Liver (tissue), 8 donors: ENCODE measurements at regions not wholly inside any gene's neighbourhood (a gene's known extent, or its start where the extent isn't known, plus 50 kb on each side); places are given as distances from the start of the nearest gene placed in this dataset.

Experiments used
- DNase-seq: peaks from one replicate; pipeline ENCODE4 v3.0.0-alpha.2; 2017; ENCODE audit warnings: low spot score
- H3K27ac ChIP-seq, 2 donors: one replicate each; pipeline ENCODE4 v1.7.0; 2013; ENCODE audit warnings: inconsistent platforms in 2 of 2, low read length in 2 of 2, control low read depth in 1 of 2, low read depth in 1 of 2, mild to moderate bottlenecking in 1 of 2
- H3K27me3 ChIP-seq, 4 donors: one replicate each; pipeline versions ENCODE4 v1.6.1 to v1.7.0; 2013; ENCODE audit warnings: low read length in 3 of 4, inconsistent platforms in 1 of 4, mild to moderate bottlenecking in 1 of 4, moderate library complexity in 1 of 4; ENCODE audit not compliant: control insufficient read depth in 4 of 4, insufficient read depth in 4 of 4
- H3K36me3 ChIP-seq, 4 donors: one replicate each; pipeline versions ENCODE4 v1.6.1 to v1.7.0; 2013; ENCODE audit warnings: low read length in 3 of 4, mild to moderate bottlenecking in 3 of 4, low read depth in 1 of 4, moderate library complexity in 1 of 4; ENCODE audit not compliant: control insufficient read depth in 4 of 4, insufficient read depth in 3 of 4
- H3K4me1 ChIP-seq, 4 donors: one replicate each; pipeline versions ENCODE4 v1.6.1 to v1.7.0; 2013; ENCODE audit warnings: low read length in 3 of 4, mild to moderate bottlenecking in 3 of 4, moderate library complexity in 1 of 4; ENCODE audit not compliant: control insufficient read depth in 4 of 4, insufficient read depth in 4 of 4
- H3K4me3 ChIP-seq, 3 donors: one replicate each; pipeline versions ENCODE4 v1.6.1 to v1.7.0; 2013; ENCODE audit warnings: low read length in 3 of 3, control low read depth in 1 of 3, low read depth in 1 of 3, mild to moderate bottlenecking in 1 of 3
- H3K9ac ChIP-seq, 2 donors: one replicate each; pipeline ENCODE4 v1.7.0; 2013; ENCODE audit warnings: low read length in 2 of 2, mild to moderate bottlenecking in 2 of 2, moderate library complexity in 2 of 2, control low read depth in 1 of 2, low read depth in 1 of 2
- H3K9me3 ChIP-seq, 4 donors: one replicate each; pipeline versions ENCODE4 v1.6.1 to v1.7.0; 2013; ENCODE audit warnings: low read length in 3 of 4; ENCODE audit not compliant: control insufficient read depth in 4 of 4
- CTCF ChIP-seq: fragments of 150-350 bp; IDR thresholded peaks from 2 replicates; pipeline ENCODE4 v1.5.1; 2017; ENCODE audit warnings: improper control_type of control experiment, low read depth, low read length; ENCODE audit not compliant: missing input control
- FOXA1 ChIP-seq: IDR thresholded peaks from 2 replicates; pipeline ENCODE4 v1.6.1; 2016; ENCODE audit warnings: antibody characterized with exemption
- JUND ChIP-seq, 2 donors: IDR thresholded peaks; 2 replicates each; pipeline ENCODE4 v1.6.1; 2016; ENCODE audit warnings: antibody characterized with exemption in 2 of 2
- NR2F2 ChIP-seq: IDR thresholded peaks from 2 replicates; pipeline ENCODE4 v1.6.1; 2016; ENCODE audit warnings: antibody characterized with exemption
- REST ChIP-seq: IDR thresholded peaks from 2 replicates; pipeline ENCODE4 v1.6.1; 2016; ENCODE audit warnings: antibody characterized with exemption, mild to moderate bottlenecking
- RXRA ChIP-seq, 2 donors: IDR thresholded peaks; 2 replicates each; pipeline ENCODE4 v1.6.1; 2017 to 2018; ENCODE audit warnings: antibody characterized with exemption in 2 of 2, mild to moderate bottlenecking in 1 of 2
- SP1 ChIP-seq: IDR thresholded peaks from 2 replicates; pipeline ENCODE4 v1.6.1; 2018; ENCODE audit warnings: antibody characterized with exemption, mild to moderate bottlenecking
- TAF1 ChIP-seq: conservative IDR thresholded peaks from 2 replicates; pipeline ENCODE4 v1.6.1; 2016; ENCODE audit warnings: antibody characterized with exemption, mild to moderate bottlenecking
- YY1 ChIP-seq: IDR thresholded peaks from 2 replicates; pipeline ENCODE4 v1.6.1; 2016; ENCODE audit warnings: antibody characterized with exemption, mild to moderate bottlenecking
- ZBTB33 ChIP-seq: IDR thresholded peaks from 2 replicates; pipeline ENCODE4 v1.6.1; 2016; ENCODE audit warnings: antibody characterized with exemption
- whole genome bisulfite sequencing: extraction: QIAGEN DNeasy Blood & Tissue Kit; methylation state at CpG from one replicate; pipeline ENCODE4 v1.1.7; 2013; 5-methylcytosine and 5-hydroxymethylcytosine counted together
- TF ChIP-seq, protein P1 (sequence below): IDR thresholded peaks from 2 replicates; pipeline ENCODE4 v1.6.1; 2016; ENCODE audit warnings: antibody characterized with exemption
- donor health status: healthy.
- donor health status: healthy.
- donor health status: healthy.
- donor health status: healthy.
- donor health status: healthy.

DNA sequence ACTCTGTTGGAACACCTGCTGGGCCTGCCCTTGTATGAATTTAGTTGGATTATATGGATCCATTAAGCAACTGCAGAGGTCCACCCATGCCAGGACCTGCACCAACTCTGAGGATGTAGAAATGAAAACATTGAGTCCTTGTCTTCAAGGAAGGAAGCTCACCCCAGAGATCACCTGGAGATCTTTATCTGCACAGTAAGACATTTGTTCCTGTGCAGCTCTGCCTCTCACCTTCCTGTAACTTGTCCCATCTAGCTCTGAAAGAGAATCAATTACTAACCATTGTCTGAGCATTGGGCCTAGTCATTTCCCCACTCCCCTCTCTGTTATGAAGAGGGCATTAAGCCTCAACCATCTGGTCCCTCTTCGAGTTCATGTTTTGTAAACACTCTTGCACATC lies 105.2 kb upstream of the YWHAQ start:
- 90% methylated on average over 1 of the region's 1 CpG for WGBS

More for the DNA sequence above, 105.2 kb upstream of the YWHAQ start:
- no peak overlapping the region for H3K9ac ChIP-seq
- no peak overlapping the region for H3K4me3 ChIP-seq
- no peaks in the 10 kb centered on the region for H3K4me1 ChIP-seq
- H3K27me3 ChIP-seq = peaks cover 0 to 2% (median 0%) of the 10 kb centered on the region in 4 donors
- no peak overlapping the region for H3K27ac ChIP-seq
- H3K9me3 ChIP-seq = peaks cover 0 to 2% (median 0%) of the 10 kb centered on the region in 4 donors
- H3K36me3 ChIP-seq = no peaks in the 10 kb centered on the region
- no peak for DNase-seq
- TF ChIP-seq TAF1 = no peak
- TF ChIP-seq ZBTB33 = no peak
- TF ChIP-seq CTCF = no peak
- TF ChIP-seq JUND (IDR thresholded peaks at IDR 0.05) = no peak
- TF ChIP-seq NR2F2 = no peak
- TF ChIP-seq YY1 = no peak
- TF ChIP-seq SP1 = no peak
- no peak for TF ChIP-seq RXRA (IDR thresholded peaks at IDR 0.05)
- TF ChIP-seq, protein P1, sequence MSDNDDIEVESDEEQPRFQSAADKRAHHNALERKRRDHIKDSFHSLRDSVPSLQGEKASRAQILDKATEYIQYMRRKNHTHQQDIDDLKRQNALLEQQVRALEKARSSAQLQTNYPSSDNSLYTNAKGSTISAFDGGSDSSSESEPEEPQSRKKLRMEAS = no peak
- TF ChIP-seq REST = no peak
- no peak for TF ChIP-seq FOXA1
